Thoracic aorta (tissue), 2 donors: ENCODE measurements at regions not wholly inside any gene's neighbourhood (a gene's known extent, or its start where the extent isn't known, plus 50 kb on each side); places are given as distances from the start of the nearest gene placed in this dataset.
"Not testable (repeated sequence)": the region's sequence is repeated elsewhere in the genome, so short reads cannot be mapped to it uniquely, and the experiment has no call there.

Experiments used
- ATAC-seq: fragments of 150-250 bp; one replicate; pipeline ENCODE4 v1.8.0; 2017; ENCODE audit warnings: low read depth; ENCODE audit not compliant: insufficient number of reproducible peaks, low FRiP score
- DNase-seq: peaks from one replicate; pipeline ENCODE4 v3.0.0-alpha.2; 2020; ENCODE audit warnings: low spot score
- H3K27ac ChIP-seq, 2 donors: fragments of 200-600 bp; sonication (generic); 1 replicate in 1 of 2; 2 replicates in 1 of 2; pipeline ENCODE4 v1.5.1; 2016; ENCODE audit warnings: mild to moderate bottlenecking in 2 of 2, moderate library complexity in 2 of 2
- H3K27me3 ChIP-seq: fragments of 200-600 bp; sonication (generic); replicated peaks from 2 replicates; pipeline ENCODE4 v1.6.0; 2016; ENCODE audit warnings: mild to moderate bottlenecking; ENCODE audit not compliant: insufficient read depth
- H3K36me3 ChIP-seq: fragments of 200-600 bp; sonication (generic); one replicate; pipeline ENCODE4 v1.5.1; 2016
- H3K4me1 ChIP-seq, 2 donors: fragments of 200-600 bp; sonication (generic); 1 replicate in 1 of 2; 2 replicates in 1 of 2; pipeline versions ENCODE4 v1.5.1 to v1.6.0; 2016; ENCODE audit warnings: low read depth in 2 of 2, mild to moderate bottlenecking in 1 of 2; ENCODE audit not compliant: control insufficient read depth in 1 of 2
- H3K4me3 ChIP-seq: fragments of 200-600 bp; sonication (generic); 2 replicates; pipeline ENCODE4 v1.5.1; 2016; ENCODE audit warnings: mild to moderate bottlenecking
- H3K9me3 ChIP-seq: fragments of 200-600 bp; sonication (generic); 2 replicates; pipeline ENCODE4 v1.5.1; 2016
- CTCF ChIP-seq: fragments of 200-600 bp; sonication (generic); IDR thresholded peaks from one replicate; pipeline ENCODE4 v1.5.1; 2019; ENCODE audit warnings: antibody characterized with exemption

- H3K36me3 ChIP-seq, ATAC-seq, H3K4me3 ChIP-seq, H3K27ac ChIP-seq, H3K4me1 ChIP-seq, DNase-seq, H3K27me3 ChIP-seq, H3K9me3 ChIP-seq: not testable (repeated sequence)
Measured at GRCh38 chrY:12453318-12453717, 247.7 kb upstream of the USP9Y start.

- H3K4me3 ChIP-seq = no peak overlapping the region
- TF ChIP-seq CTCF = no peak
- H3K9me3 ChIP-seq = no peaks in the 10 kb centered on the region
- ATAC-seq = no peak
- no peak for DNase-seq
- H3K4me1 ChIP-seq = no peaks in the 10 kb centered on the region
- H3K27me3 ChIP-seq = no peaks in the 10 kb centered on the region
- no peak overlapping the region for H3K27ac ChIP-seq
- no peaks in the 10 kb centered on the region for H3K36me3 ChIP-seq
Measured at GRCh38 chrY:12459965-12460364, 241.1 kb upstream of the USP9Y start.

GRCh38 chrY:12464155-12464554 is 236.9 kb upstream of the USP9Y start:
- H3K4me3 ChIP-seq = no peak overlapping the region
- no peaks in the 10 kb centered on the region for H3K9me3 ChIP-seq
- no peak overlapping the region for H3K27ac ChIP-seq
- no peaks in the 10 kb centered on the region for H3K36me3 ChIP-seq
- no peaks in the 10 kb centered on the region for H3K4me1 ChIP-seq
- H3K27me3 ChIP-seq = no peaks in the 10 kb centered on the region
- DNase-seq (no peak), ATAC-seq (no peak)
- no peak for TF ChIP-seq CTCF

GRCh38 chrY:12465706-12466105 is 235.3 kb upstream of the USP9Y start:
- H3K4me1 ChIP-seq = no peaks in the 10 kb centered on the region
- TF ChIP-seq CTCF = no peak

GRCh38 chrY:12469081-12469480 is 231.9 kb upstream of the USP9Y start:
- no peaks in the 10 kb centered on the region for H3K4me1 ChIP-seq
- H3K27ac ChIP-seq = no peak overlapping the region
- no peak for ATAC-seq
- no peaks in the 10 kb centered on the region for H3K27me3 ChIP-seq
- DNase-seq = no peak
- H3K36me3 ChIP-seq = no peaks in the 10 kb centered on the region
- H3K4me3 ChIP-seq = no peak overlapping the region
- no peak for TF ChIP-seq CTCF
- H3K9me3 ChIP-seq = no peaks in the 10 kb centered on the region

More at GRCh38 chrY:12465706-12466105, 235.3 kb upstream of the USP9Y start:
- DNase-seq = no peak
- Histone ChIP-seq H3K27ac (no peak overlapping the region), H3K9me3 (no peaks in the 10 kb centered on the region), H3K4me3 (no peak overlapping the region), H3K36me3 (no peaks in the 10 kb centered on the region), H3K27me3 (no peaks in the 10 kb centered on the region)
- no peak for ATAC-seq

- TF ChIP-seq CTCF = no peak
- H3K4me1 ChIP-seq = no peaks in the 10 kb centered on the region
- H3K36me3 ChIP-seq = no peaks in the 10 kb centered on the region
- H3K27me3 ChIP-seq = no peaks in the 10 kb centered on the region
- DNase-seq (no peak), ATAC-seq (no peak)
- no peak overlapping the region for H3K27ac ChIP-seq
- H3K9me3 ChIP-seq = no peaks in the 10 kb centered on the region
- H3K4me3 ChIP-seq = no peak overlapping the region
Measured at GRCh38 chrY:12474472-12474871, 226.6 kb upstream of the USP9Y start.
